ENCODE measurements at regions not wholly inside any gene's neighbourhood (a gene's known extent, or its start where the extent isn't known, plus 50 kb on each side); places are given as distances from the start of the nearest gene placed in this dataset.

- Histone ChIP-seq H3K9me3 (ENCODE audit: insufficient read depth, low read depth, low read length) (no peaks in the 10 kb centered on the region), H3K9me2 (replicated peaks; ENCODE audit: low read depth, low read length) (no peaks in the 10 kb centered on the region)
Measured at GRCh38 chr9:82144803-82145202, 156.2 kb downstream of the SPATA31D1 start.

GRCh38 chr9:82146677-82147076 lies 158.1 kb downstream of the SPATA31D1 start:
- peaks cover 3% of the 10 kb centered on the region for H3K4me1 ChIP-seq (ENCODE audit: insufficient read depth, low read length, poor library complexity, severe bottlenecking)
- no peaks in the 10 kb centered on the region for H3K27me3 ChIP-seq (ENCODE audit: insufficient read depth, low read length, poor library complexity, severe bottlenecking)
- no peaks in the 10 kb centered on the region for H4K20me1 ChIP-seq (ENCODE audit: insufficient read depth, low read length, poor library complexity, severe bottlenecking)
- H3K36me3 ChIP-seq (ENCODE audit: insufficient read depth, low read length) = no peaks in the 10 kb centered on the region
- H3K9me3 ChIP-seq (ENCODE audit: insufficient read depth, low read depth, low read length) = no peaks in the 10 kb centered on the region
- no peak overlapping the region for H3K4me2 ChIP-seq (ENCODE audit: low read depth, low read length, poor library complexity, severe bottlenecking)
- H3K9me2 ChIP-seq (replicated peaks; ENCODE audit: low read depth, low read length) = no peaks in the 10 kb centered on the region
- H3K79me2 ChIP-seq (ENCODE audit: insufficient read depth, low read length) = no peaks in the 10 kb centered on the region
- H3F3A ChIP-seq (ENCODE audit: low read depth) = no peaks in the 10 kb centered on the region
- no peak for TF ChIP-seq CTCF (conservative IDR thresholded peaks at IDR 0.05; ENCODE audit: low read length)
- no peak for TF ChIP-seq EZH2phosphoT487 (IDR thresholded peaks at IDR 0.05; ENCODE audit: borderline replicate concordance)
- no peak overlapping the region for H3K4me3 ChIP-seq (ENCODE audit: low read length, poor library complexity, severe bottlenecking)
- no peak overlapping the region for H3K9ac ChIP-seq (ENCODE audit: low read depth, low read length, poor library complexity, severe bottlenecking)
- H2AFZ ChIP-seq (ENCODE audit: low read length) = no peak overlapping the region

More at GRCh38 chr9:82144803-82145202, 156.2 kb downstream of the SPATA31D1 start:
- TF ChIP-seq CTCF (conservative IDR thresholded peaks at IDR 0.05; ENCODE audit: low read length) = no peak
- no peak for TF ChIP-seq EZH2phosphoT487 (IDR thresholded peaks at IDR 0.05; ENCODE audit: borderline replicate concordance)
- Histone ChIP-seq H3K4me1 (ENCODE audit: insufficient read depth, low read length, poor library complexity, severe bottlenecking) (peaks cover 3% of the 10 kb centered on the region), H3K79me2 (ENCODE audit: insufficient read depth, low read length) (no peaks in the 10 kb centered on the region), H3K36me3 (ENCODE audit: insufficient read depth, low read length) (no peaks in the 10 kb centered on the region), H3K4me3 (ENCODE audit: low read length, poor library complexity, severe bottlenecking) (no peak overlapping the region), H3K27me3 (ENCODE audit: insufficient read depth, low read length, poor library complexity, severe bottlenecking) (no peaks in the 10 kb centered on the region), H3K4me2 (ENCODE audit: low read depth, low read length, poor library complexity, severe bottlenecking) (no peak overlapping the region), H4K20me1 (ENCODE audit: insufficient read depth, low read length, poor library complexity, severe bottlenecking) (no peaks in the 10 kb centered on the region), H3K9ac (ENCODE audit: low read depth, low read length, poor library complexity, severe bottlenecking) (no peak overlapping the region), H2AFZ (ENCODE audit: low read length) (no peak overlapping the region), H3F3A (ENCODE audit: low read depth) (no peaks in the 10 kb centered on the region)

GRCh38 chr9:82147798-82148425 lies 159.3 kb downstream of the SPATA31D1 start:
- H2AFZ ChIP-seq (ENCODE audit: low read length) = no peak overlapping the region
- no peak overlapping the region for H3K9ac ChIP-seq (ENCODE audit: low read depth, low read length, poor library complexity, severe bottlenecking)
- no peak overlapping the region for H3K4me2 ChIP-seq (ENCODE audit: low read depth, low read length, poor library complexity, severe bottlenecking)

More at GRCh38 chr9:82147798-82148425, 159.3 kb downstream of the SPATA31D1 start:
- no peaks in the 10 kb centered on the region for H3K9me3 ChIP-seq (ENCODE audit: insufficient read depth, low read depth, low read length)
- no peaks in the 10 kb centered on the region for H3F3A ChIP-seq (ENCODE audit: low read depth)
- no peaks in the 10 kb centered on the region for H3K79me2 ChIP-seq (ENCODE audit: insufficient read depth, low read length)
- peaks cover 3% of the 10 kb centered on the region for H3K4me1 ChIP-seq (ENCODE audit: insufficient read depth, low read length, poor library complexity, severe bottlenecking)
- TF ChIP-seq EZH2phosphoT487 (IDR thresholded peaks at IDR 0.05; ENCODE audit: borderline replicate concordance) (no peak), CTCF (conservative IDR thresholded peaks at IDR 0.05; ENCODE audit: low read length) (no peak)
- H3K36me3 ChIP-seq (ENCODE audit: insufficient read depth, low read length) = no peaks in the 10 kb centered on the region
- H3K9me2 ChIP-seq (replicated peaks; ENCODE audit: low read depth, low read length) = no peaks in the 10 kb centered on the region
- H3K27me3 ChIP-seq (ENCODE audit: insufficient read depth, low read length, poor library complexity, severe bottlenecking) = no peaks in the 10 kb centered on the region
- H3K4me3 ChIP-seq (ENCODE audit: low read length, poor library complexity, severe bottlenecking) = no peak overlapping the region
- H4K20me1 ChIP-seq (ENCODE audit: insufficient read depth, low read length, poor library complexity, severe bottlenecking) = no peaks in the 10 kb centered on the region

Measured in Loucy (cell line).